ENCODE measurements at regions not wholly inside any gene's neighbourhood (a gene's known extent, or its start where the extent isn't known, plus 50 kb on each side); places are given as distances from the start of the nearest gene placed in this dataset.

DNA sequence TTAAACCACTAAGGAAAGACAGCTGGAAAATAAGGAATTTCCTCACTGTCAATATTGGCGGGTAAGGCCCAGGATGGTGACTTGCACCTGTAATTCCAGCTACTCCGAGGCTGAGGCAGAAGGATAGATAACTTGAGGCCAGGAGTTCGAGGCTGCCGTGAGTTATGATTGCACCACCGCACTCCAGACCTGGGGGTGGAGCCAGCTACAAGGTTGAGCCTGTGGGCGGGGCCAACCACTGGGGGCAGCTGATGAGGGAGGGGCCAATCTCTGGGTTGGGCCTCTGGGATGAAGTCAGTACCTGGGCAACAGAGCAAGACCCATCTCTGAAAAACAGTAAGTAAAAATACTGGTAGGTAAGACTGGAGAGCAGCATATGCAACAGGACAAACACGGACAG, 80.1 kb upstream of the ADO start (continued):
- no peak for TF ChIP-seq NRF1 (IDR thresholded peaks at IDR 0.05; ENCODE audit: low read depth, low read length)
- TF ChIP-seq GABPA (IDR thresholded peaks at IDR 0.05; ENCODE audit: low read depth), result no peak
- no peak for TF ChIP-seq TEAD4 (IDR thresholded peaks at IDR 0.05; ENCODE audit: borderline replicate concordance, insufficient read depth)

GRCh38 chr10:62726142-62726541, 78.4 kb upstream of the ADO start:
- Histone ChIP-seq H3K4me3 (ENCODE audit: low read depth in 2 of 2, low read length in 1 of 2) (no peak overlapping the region), H2AFZ (ENCODE audit: low read depth) (no peak overlapping the region), H3K79me2 (ENCODE audit: insufficient read depth) (no peaks in the 10 kb centered on the region), H4K20me1 (ENCODE audit: insufficient read depth) (no peaks in the 10 kb centered on the region), H3K27me3 (ENCODE audit: insufficient read depth) (peaks cover 28% of the 10 kb centered on the region; the same call in 1 of the 2 replicates), H3K4me2 (no peak overlapping the region), H3K4me1 (ENCODE audit: control insufficient read depth in 1 of 2, insufficient read depth in 2 of 2, low read depth in 1 of 2, low read length in 1 of 2) (no peaks in the 10 kb centered on the region), H3K27ac (ENCODE audit: low read depth in 2 of 2, low read length in 1 of 2) (no peak overlapping the region), H3F3A (replicated peaks; ENCODE audit: insufficient read depth) (no peaks in the 10 kb centered on the region), H3K9ac (no peak overlapping the region), H3K9me2 (no peaks in the 10 kb centered on the region), H3K9me3 (no peaks in the 10 kb centered on the region), H3K36me3 (replicated peaks in 1 of 2; ENCODE audit: control insufficient read depth in 1 of 2, insufficient read depth in 2 of 2, low read length in 1 of 2) (no peaks in the 10 kb centered on the region)
- 5% methylated on average over 5 of the region's 5 CpGs for WGBS (ENCODE audit: low lambda C conversion rate)
- POLR2A ChIA-PET, result no interaction called here
- CTCF ChIA-PET, result no interaction called here
- no peak for TF ChIP-seq FOXM1 (IDR thresholded peaks at IDR 0.05; ENCODE audit: low read depth)
- TF ChIP-seq TAF1 (IDR thresholded peaks at IDR 0.05; ENCODE audit: borderline replicate concordance, low read depth, low read length), result no peak
- no peak for TF ChIP-seq CHD2 (IDR thresholded peaks at IDR 0.05; ENCODE audit: low read length, partially characterized antibody)
- no peak for TF ChIP-seq ELF1 (IDR thresholded peaks at IDR 0.05)
- TF ChIP-seq TEAD4 (IDR thresholded peaks at IDR 0.05; ENCODE audit: borderline replicate concordance, insufficient read depth), result no peak
- no peak for DNase-seq

DNA sequence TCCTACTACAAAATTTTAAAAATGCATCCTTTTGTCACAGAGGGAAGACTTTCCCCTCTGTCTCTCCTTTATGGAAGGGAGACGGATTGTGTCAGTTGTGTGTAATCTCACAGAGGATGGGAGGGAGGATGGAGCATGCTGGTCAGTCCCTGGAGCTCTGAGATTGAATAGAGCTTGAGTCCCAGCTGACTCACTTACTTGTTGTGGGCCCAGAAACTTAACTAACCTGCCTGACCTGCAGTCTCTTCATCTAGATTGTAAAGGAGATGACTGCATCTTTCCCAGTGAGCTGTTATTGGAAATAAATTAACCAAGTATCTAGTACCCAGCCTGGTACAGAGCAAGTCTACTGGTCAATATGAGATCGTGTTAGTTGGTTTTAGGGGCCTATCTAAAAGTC, 77.9 kb upstream of the ADO start:
- Histone ChIP-seq H3K27ac (ENCODE audit: low read depth in 2 of 2, low read length in 1 of 2) (no peak overlapping the region), H3K4me1 (ENCODE audit: control insufficient read depth in 1 of 2, insufficient read depth in 2 of 2, low read depth in 1 of 2, low read length in 1 of 2) (no peaks in the 10 kb centered on the region), H4K20me1 (ENCODE audit: insufficient read depth) (no peaks in the 10 kb centered on the region), H3K9me3 (no peaks in the 10 kb centered on the region), H3K36me3 (replicated peaks in 1 of 2; ENCODE audit: control insufficient read depth in 1 of 2, insufficient read depth in 2 of 2, low read length in 1 of 2) (no peaks in the 10 kb centered on the region), H3K4me2 (no peak overlapping the region), H3K27me3 (ENCODE audit: insufficient read depth) (peaks cover 28% of the 10 kb centered on the region; the same call in 1 of the 2 replicates), H3K79me2 (ENCODE audit: insufficient read depth) (no peaks in the 10 kb centered on the region), H3F3A (replicated peaks; ENCODE audit: insufficient read depth) (no peaks in the 10 kb centered on the region), H3K9me2 (no peaks in the 10 kb centered on the region), H3K9ac (no peak overlapping the region), H3K4me3 (ENCODE audit: low read depth in 2 of 2, low read length in 1 of 2) (no peak overlapping the region), H2AFZ (ENCODE audit: low read depth) (no peak overlapping the region)
- no peak for DNase-seq
- WGBS (ENCODE audit: low lambda C conversion rate), result 12% methylated on average over 2 of the region's 2 CpGs
- CTCF ChIA-PET, result no interaction called here
- POLR2A ChIA-PET, result no interaction called here
- TF ChIP-seq, protein P1, sequence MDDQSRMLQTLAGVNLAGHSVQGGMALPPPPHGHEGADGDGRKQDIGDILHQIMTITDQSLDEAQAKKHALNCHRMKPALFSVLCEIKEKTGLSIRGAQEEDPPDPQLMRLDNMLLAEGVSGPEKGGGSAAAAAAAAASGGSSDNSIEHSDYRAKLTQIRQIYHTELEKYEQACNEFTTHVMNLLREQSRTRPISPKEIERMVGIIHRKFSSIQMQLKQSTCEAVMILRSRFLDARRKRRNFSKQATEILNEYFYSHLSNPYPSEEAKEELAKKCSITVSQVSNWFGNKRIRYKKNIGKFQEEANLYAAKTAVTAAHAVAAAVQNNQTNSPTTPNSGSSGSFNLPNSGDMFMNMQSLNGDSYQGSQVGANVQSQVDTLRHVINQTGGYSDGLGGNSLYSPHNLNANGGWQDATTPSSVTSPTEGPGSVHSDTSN (IDR thresholded peaks at IDR 0.05), result no peak
- no peak for TF ChIP-seq SMC3 (IDR thresholded peaks at IDR 0.05; ENCODE audit: low read depth, low read length)
- TF ChIP-seq CTCF (IDR thresholded peaks at IDR 0.05), result no peak
- no peak for TF ChIP-seq TAF1 (IDR thresholded peaks at IDR 0.05; ENCODE audit: borderline replicate concordance, low read depth, low read length)
- TF ChIP-seq REST (IDR thresholded peaks at IDR 0.05; ENCODE audit: low read depth, low read length), result no peak
- no peak for TF ChIP-seq JUND (IDR thresholded peaks at IDR 0.05)
- TF ChIP-seq, protein P2, sequence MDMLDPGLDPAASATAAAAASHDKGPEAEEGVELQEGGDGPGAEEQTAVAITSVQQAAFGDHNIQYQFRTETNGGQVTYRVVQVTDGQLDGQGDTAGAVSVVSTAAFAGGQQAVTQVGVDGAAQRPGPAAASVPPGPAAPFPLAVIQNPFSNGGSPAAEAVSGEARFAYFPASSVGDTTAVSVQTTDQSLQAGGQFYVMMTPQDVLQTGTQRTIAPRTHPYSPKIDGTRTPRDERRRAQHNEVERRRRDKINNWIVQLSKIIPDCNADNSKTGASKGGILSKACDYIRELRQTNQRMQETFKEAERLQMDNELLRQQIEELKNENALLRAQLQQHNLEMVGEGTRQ (IDR thresholded peaks at IDR 0.05; ENCODE audit: borderline replicate concordance, low read depth, low read length), result no peak
- TF ChIP-seq FOSL2 (IDR thresholded peaks at IDR 0.05; ENCODE audit: borderline replicate concordance, low read depth), result no peak
- TF ChIP-seq RXRA (IDR thresholded peaks at IDR 0.05; ENCODE audit: borderline replicate concordance, low read depth), result no peak
- no peak for TF ChIP-seq RFX5 (IDR thresholded peaks at IDR 0.05; ENCODE audit: low read length)
- TF ChIP-seq MEF2A (IDR thresholded peaks at IDR 0.05; ENCODE audit: borderline replicate concordance, low read depth), result no peak
- TF ChIP-seq EP300 (IDR thresholded peaks at IDR 0.05; ENCODE audit: borderline replicate concordance in 1 of 2, low read depth in 1 of 2, low read length in 1 of 2), result no peak
- no peak for TF ChIP-seq MXI1 (IDR thresholded peaks at IDR 0.05; ENCODE audit: low read depth, low read length)
- TF ChIP-seq, protein P3, sequence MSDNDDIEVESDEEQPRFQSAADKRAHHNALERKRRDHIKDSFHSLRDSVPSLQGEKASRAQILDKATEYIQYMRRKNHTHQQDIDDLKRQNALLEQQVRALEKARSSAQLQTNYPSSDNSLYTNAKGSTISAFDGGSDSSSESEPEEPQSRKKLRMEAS (IDR thresholded peaks at IDR 0.05; ENCODE audit: low read depth), result no peak
- TF ChIP-seq NRF1 (IDR thresholded peaks at IDR 0.05; ENCODE audit: low read depth, low read length), result no peak

Measured in SK-N-SH (cell line).